ENCODE measurements at regions not wholly inside any gene's neighbourhood (a gene's known extent, or its start where the extent isn't known, plus 50 kb on each side); places are given as distances from the start of the nearest gene placed in this dataset.
A peak's percentile ranks its signal among the peaks of the same experiment; 100 is the strongest.

GRCh38 chr17:70552230-70552981 is 383.1 kb downstream of the KCNJ2 start:
- DNase-seq (ENCODE audit: low read depth): peak; percentile 3
- TF ChIP-seq CTCF (IDR thresholded peaks at IDR 0.05; ENCODE audit: control insufficient read depth, extremely low read depth, insufficient read depth): peak; percentile 45; the same call in 1 of the 2 replicates
- no peak overlapping the region for H3K4me3 ChIP-seq (ENCODE audit: low read depth, low read length)

GRCh38 chr17:70552982-70553334 is 383.6 kb downstream of the KCNJ2 start:
- no peak overlapping the region for H3K4me3 ChIP-seq (ENCODE audit: low read depth, low read length)
- TF ChIP-seq CTCF (IDR thresholded peaks at IDR 0.05; ENCODE audit: control insufficient read depth, extremely low read depth, insufficient read depth): no peak
- no peak for DNase-seq (ENCODE audit: low read depth)

GRCh38 chr17:70555723-70556122 is 386.4 kb downstream of the KCNJ2 start:
- TF ChIP-seq CTCF (IDR thresholded peaks at IDR 0.05; ENCODE audit: control insufficient read depth, extremely low read depth, insufficient read depth): no peak
- H3K4me3 ChIP-seq (ENCODE audit: low read depth, low read length): no peak overlapping the region
- no peak for DNase-seq (ENCODE audit: low read depth)

- no peak for TF ChIP-seq CTCF (IDR thresholded peaks at IDR 0.05; ENCODE audit: control insufficient read depth, extremely low read depth, insufficient read depth)
- no peak overlapping the region for H3K4me3 ChIP-seq (ENCODE audit: low read depth, low read length)
- no peak for DNase-seq (ENCODE audit: low read depth)
These were observed 389.5 kb downstream of the KCNJ2 start for GRCh38 chr17:70558821-70559220.

- no peak for TF ChIP-seq CTCF (IDR thresholded peaks at IDR 0.05; ENCODE audit: control insufficient read depth, extremely low read depth, insufficient read depth)
- H3K4me3 ChIP-seq (ENCODE audit: low read depth, low read length): no peak overlapping the region
- no peak for DNase-seq (ENCODE audit: low read depth)
These were observed 391.1 kb downstream of the KCNJ2 start for GRCh38 chr17:70560471-70560870.

- H3K4me3 ChIP-seq (ENCODE audit: low read depth, low read length): no peak overlapping the region
- DNase-seq (ENCODE audit: low read depth): no peak
- no peak for TF ChIP-seq CTCF (IDR thresholded peaks at IDR 0.05; ENCODE audit: control insufficient read depth, extremely low read depth, insufficient read depth)
These were observed 392.8 kb downstream of the KCNJ2 start for GRCh38 chr17:70562137-70562536.

GRCh38 chr17:70563281-70563820 is 394.0 kb downstream of the KCNJ2 start:
- TF ChIP-seq CTCF (IDR thresholded peaks at IDR 0.05; ENCODE audit: control insufficient read depth, extremely low read depth, insufficient read depth): no peak
- DNase-seq (ENCODE audit: low read depth): peak; percentile 8
- no peak overlapping the region for H3K4me3 ChIP-seq (ENCODE audit: low read depth, low read length)

Measured in LNCaP clone FGC (cell line).